Progenitor cell of endocrine pancreas (in vitro differentiated cells): ENCODE measurements at regions not wholly inside any gene's neighbourhood (a gene's known extent, or its start where the extent isn't known, plus 50 kb on each side); places are given as distances from the start of the nearest gene placed in this dataset.

Source experiments
- DNase-seq: peaks from one replicate; pipeline ENCODE4 v3.0.0; 2021; ENCODE audit warnings: low spot score; ENCODE audit not compliant: unreplicated experiment
- H3K27ac Mint-ChIP-seq: 2 replicates; pipeline ENCODE4 v1.8.0; 2021; ENCODE audit warnings: mild to moderate bottlenecking, moderate library complexity, mixed read lengths
- H3K27me3 Mint-ChIP-seq: 2 replicates; pipeline ENCODE4 v1.8.0; 2021; ENCODE audit warnings: mixed read lengths
- H3K36me3 Mint-ChIP-seq: 2 replicates; pipeline ENCODE4 v1.8.0; 2022; ENCODE audit warnings: mixed read lengths; ENCODE audit not compliant: insufficient read depth
- H3K4me1 Mint-ChIP-seq: 2 replicates; pipeline ENCODE4 v1.8.0; 2021; ENCODE audit warnings: low read depth, mixed read lengths
- H3K4me3 Mint-ChIP-seq: 2 replicates; pipeline ENCODE4 v1.8.0; 2021; ENCODE audit warnings: low read depth, mild to moderate bottlenecking, moderate library complexity, mixed read lengths
- H3K9me3 Mint-ChIP-seq: 2 replicates; pipeline ENCODE4 v1.8.0; 2021; ENCODE audit warnings: low read depth, mixed read lengths
- TF ChIP-seq, protein P1 (sequence below): fragments of 200-600 bp; sonication (generic); IDR thresholded peaks from one replicate; pipeline ENCODE4 v1.5.0; 2021; ENCODE audit warnings: antibody characterized with exemption, mild to moderate bottlenecking; ENCODE audit not compliant: unreplicated experiment

DNA sequence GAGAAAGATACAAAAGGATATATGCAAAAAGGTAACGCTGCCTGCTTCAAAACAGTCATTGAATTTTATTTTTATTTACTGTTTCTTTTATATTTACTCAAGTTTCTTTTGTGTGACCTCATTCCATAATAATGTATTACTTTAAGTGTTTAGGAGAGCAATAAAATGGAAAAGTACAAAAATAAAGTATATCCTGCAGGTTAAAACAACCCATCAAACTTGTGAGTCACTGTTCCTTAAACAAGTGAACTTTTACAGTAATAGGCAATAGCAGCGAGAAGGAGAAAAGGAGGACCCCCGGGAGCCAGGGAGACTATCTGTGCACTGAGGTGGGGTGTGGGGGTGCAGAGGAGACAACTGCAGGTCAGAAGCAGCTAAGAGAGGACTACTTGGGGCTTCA lies 124.5 kb downstream of the EN1 start:
- DNase-seq = no peak
- no peaks in the 10 kb centered on the region for H3K36me3 Mint-ChIP-seq
- H3K4me1 Mint-ChIP-seq = no peaks in the 10 kb centered on the region
- TF ChIP-seq, protein P1, sequence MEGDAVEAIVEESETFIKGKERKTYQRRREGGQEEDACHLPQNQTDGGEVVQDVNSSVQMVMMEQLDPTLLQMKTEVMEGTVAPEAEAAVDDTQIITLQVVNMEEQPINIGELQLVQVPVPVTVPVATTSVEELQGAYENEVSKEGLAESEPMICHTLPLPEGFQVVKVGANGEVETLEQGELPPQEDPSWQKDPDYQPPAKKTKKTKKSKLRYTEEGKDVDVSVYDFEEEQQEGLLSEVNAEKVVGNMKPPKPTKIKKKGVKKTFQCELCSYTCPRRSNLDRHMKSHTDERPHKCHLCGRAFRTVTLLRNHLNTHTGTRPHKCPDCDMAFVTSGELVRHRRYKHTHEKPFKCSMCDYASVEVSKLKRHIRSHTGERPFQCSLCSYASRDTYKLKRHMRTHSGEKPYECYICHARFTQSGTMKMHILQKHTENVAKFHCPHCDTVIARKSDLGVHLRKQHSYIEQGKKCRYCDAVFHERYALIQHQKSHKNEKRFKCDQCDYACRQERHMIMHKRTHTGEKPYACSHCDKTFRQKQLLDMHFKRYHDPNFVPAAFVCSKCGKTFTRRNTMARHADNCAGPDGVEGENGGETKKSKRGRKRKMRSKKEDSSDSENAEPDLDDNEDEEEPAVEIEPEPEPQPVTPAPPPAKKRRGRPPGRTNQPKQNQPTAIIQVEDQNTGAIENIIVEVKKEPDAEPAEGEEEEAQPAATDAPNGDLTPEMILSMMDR = no peak
- H3K9me3 Mint-ChIP-seq = peaks cover 10% of the 10 kb centered on the region
- H3K27me3 Mint-ChIP-seq = peaks cover 10% of the 10 kb centered on the region
- H3K4me3 Mint-ChIP-seq = no peak overlapping the region
- no peak overlapping the region for H3K27ac Mint-ChIP-seq

DNA sequence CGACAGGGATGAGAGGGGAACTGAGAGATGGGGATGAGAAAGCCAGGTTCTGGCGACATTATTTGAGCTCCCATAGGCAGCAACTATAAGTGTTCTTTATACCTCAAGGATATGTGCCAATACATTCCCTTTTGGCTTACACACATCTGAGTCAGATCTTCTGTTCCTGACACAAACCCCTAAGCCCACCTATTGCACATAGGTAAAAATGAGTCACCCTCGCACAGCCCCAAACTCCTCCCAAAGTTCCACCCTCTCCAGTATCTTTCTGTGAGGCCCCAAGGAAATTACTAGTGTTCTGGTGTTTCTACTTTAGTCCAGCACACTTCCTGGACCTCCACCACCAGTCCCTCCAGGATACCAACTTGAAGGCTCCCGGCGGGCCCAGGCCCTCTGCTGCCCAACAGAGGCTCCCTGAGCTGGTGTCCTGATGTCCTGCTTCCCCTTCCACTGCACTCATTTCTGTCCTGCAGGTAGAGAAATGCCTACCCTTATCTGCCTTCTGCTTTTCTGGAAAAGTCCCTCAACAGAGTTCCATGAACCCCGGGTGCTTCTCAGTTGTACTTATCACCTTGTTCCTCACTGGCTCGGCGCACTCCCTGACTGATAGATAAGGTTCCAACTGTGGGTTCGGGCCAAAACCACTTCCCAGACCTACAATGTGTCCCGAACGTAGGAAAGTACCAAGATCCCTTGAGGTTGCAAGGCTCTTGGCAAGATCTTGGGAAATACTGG lies 125.5 kb downstream of the EN1 start:
- Mint-ChIP-seq H3K36me3 (no peaks in the 10 kb centered on the region), H3K27ac (no peak overlapping the region), H3K4me1 (no peaks in the 10 kb centered on the region), H3K27me3 (peaks cover 14% of the 10 kb centered on the region), H3K9me3 (peaks cover under 1% of the 10 kb centered on the region), H3K4me3 (no peak overlapping the region)
- no peak for DNase-seq
- TF ChIP-seq, protein P1 = no peak

DNA sequence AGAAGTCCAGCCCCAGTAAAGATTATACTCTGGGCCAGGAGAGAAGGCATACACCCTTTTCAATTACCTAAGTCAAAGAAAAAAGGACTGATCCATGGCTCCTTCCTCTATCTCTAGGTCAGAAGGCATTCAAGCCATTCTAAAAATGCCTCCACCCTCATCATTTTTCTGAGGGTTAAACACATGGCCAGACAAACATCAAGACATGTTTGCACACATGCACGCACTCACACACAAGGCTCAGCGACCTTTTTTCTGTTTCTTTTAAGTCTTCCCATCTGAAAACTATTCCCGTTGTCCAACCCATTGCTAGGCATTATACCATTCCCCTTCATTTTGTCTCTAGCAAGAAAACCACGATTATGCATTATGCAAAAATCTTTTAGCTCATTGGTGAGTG lies 126.6 kb downstream of the EN1 start:
- no peak for DNase-seq
- TF ChIP-seq, protein P1 = no peak
- H3K27me3 Mint-ChIP-seq = peaks cover 14% of the 10 kb centered on the region

DNA sequence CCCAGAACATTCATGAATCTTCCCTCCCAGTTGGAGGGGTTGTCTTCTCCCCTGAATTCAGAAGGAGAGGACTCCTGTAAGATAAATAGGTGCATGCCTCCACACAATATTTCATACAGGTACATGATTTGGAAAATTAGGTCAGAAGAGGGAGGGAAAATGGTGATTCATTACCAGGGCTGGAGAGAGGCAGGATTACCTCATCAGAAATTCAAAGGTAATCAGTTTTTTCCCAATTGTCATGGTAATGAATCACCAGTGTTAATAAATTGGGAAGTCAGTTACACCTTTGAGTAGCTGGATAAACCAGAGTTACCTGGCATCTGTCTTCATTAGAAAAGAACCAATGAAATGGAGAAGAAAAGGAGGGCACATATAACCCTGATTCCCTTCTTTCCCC lies 128.5 kb downstream of the EN1 start:
- DNase-seq = no peak
- no peaks in the 10 kb centered on the region for H3K9me3 Mint-ChIP-seq
- TF ChIP-seq, protein P1 = no peak
- H3K36me3 Mint-ChIP-seq = no peaks in the 10 kb centered on the region
- peaks cover 13% of the 10 kb centered on the region for H3K27me3 Mint-ChIP-seq
- H3K4me1 Mint-ChIP-seq = no peaks in the 10 kb centered on the region
- H3K4me3 Mint-ChIP-seq = no peak overlapping the region
- H3K27ac Mint-ChIP-seq = no peak overlapping the region

More for the DNA sequence above, 126.6 kb downstream of the EN1 start:
- no peak overlapping the region for H3K4me3 Mint-ChIP-seq
- H3K9me3 Mint-ChIP-seq = no peaks in the 10 kb centered on the region
- no peaks in the 10 kb centered on the region for H3K36me3 Mint-ChIP-seq
- no peaks in the 10 kb centered on the region for H3K4me1 Mint-ChIP-seq
- no peak overlapping the region for H3K27ac Mint-ChIP-seq

DNA sequence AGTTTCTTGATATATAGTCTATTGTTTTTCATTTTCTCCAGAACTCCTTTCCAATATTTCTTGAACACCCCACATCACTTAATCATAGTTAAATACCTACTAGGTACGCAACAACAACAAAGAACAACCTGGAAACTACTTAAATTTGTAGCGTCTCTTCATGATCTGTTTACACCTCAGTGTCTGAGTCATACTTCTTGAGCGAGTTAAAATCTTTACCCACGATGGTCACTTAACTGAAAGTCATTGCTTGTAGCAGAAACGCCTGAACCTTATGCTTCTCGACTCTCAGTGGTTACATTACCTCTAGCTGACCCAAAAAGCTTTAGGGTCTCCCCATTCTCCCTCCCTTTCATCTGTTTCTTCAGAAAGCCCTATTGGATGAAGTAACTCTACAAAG lies 131.3 kb downstream of the EN1 start:
- no peaks in the 10 kb centered on the region for H3K9me3 Mint-ChIP-seq
- peaks cover 7% of the 10 kb centered on the region for H3K27me3 Mint-ChIP-seq
- H3K27ac Mint-ChIP-seq = no peak overlapping the region
- no peak overlapping the region for H3K4me3 Mint-ChIP-seq
- DNase-seq = no peak
- TF ChIP-seq, protein P1 = no peak
- H3K4me1 Mint-ChIP-seq = no peaks in the 10 kb centered on the region
- no peaks in the 10 kb centered on the region for H3K36me3 Mint-ChIP-seq
